Loucy (cell line): ENCODE measurements at regions not wholly inside any gene's neighbourhood (a gene's known extent, or its start where the extent isn't known, plus 50 kb on each side); places are given as distances from the start of the nearest gene placed in this dataset.
A peak's percentile ranks its signal among the peaks of the same experiment; 100 is the strongest.

ENCODE experiments used
- H2AFZ ChIP-seq: fragments of 200-600 bp; sonication (generic); 2 replicates; pipeline ENCODE4 v1.6.0; 2016; ENCODE audit warnings: antibody characterized with exemption, mild to moderate bottlenecking, low read length, moderate library complexity
- H3F3A ChIP-seq: fragments of 200-600 bp; 2 replicates; pipeline ENCODE4 v1.6.0; 2016; ENCODE audit warnings: antibody characterized with exemption, low read depth, mild to moderate bottlenecking
- H3K27me3 ChIP-seq: fragments of 200-600 bp; sonication (generic); 2 replicates; pipeline ENCODE4 v1.6.1; 2014; ENCODE audit warnings: low read length, mild to moderate bottlenecking; ENCODE audit not compliant: insufficient read depth, poor library complexity, severe bottlenecking
- H3K36me3 ChIP-seq: fragments of 200-600 bp; sonication (generic); 2 replicates; pipeline ENCODE4 v1.6.1; 2016; ENCODE audit warnings: low read length; ENCODE audit not compliant: insufficient read depth
- H3K4me1 ChIP-seq: fragments of 200-600 bp; sonication (generic); 2 replicates; pipeline ENCODE4 v1.5.1; 2014; ENCODE audit warnings: low read length, mild to moderate bottlenecking; ENCODE audit not compliant: insufficient read depth, poor library complexity, severe bottlenecking
- H3K4me2 ChIP-seq: fragments of 200-600 bp; sonication (generic); 2 replicates; pipeline ENCODE4 v1.6.0; 2014; ENCODE audit warnings: antibody characterized with exemption, low read length, low read depth, mild to moderate bottlenecking; ENCODE audit not compliant: poor library complexity, severe bottlenecking
- H3K4me3 ChIP-seq: fragments of 200-600 bp; sonication (generic); 2 replicates; pipeline ENCODE4 v1.5.1; 2014; ENCODE audit warnings: low read length, mild to moderate bottlenecking, mixed read lengths; ENCODE audit not compliant: poor library complexity, severe bottlenecking
- H3K79me2 ChIP-seq: fragments of 200-600 bp; sonication (generic); 2 replicates; pipeline ENCODE4 v1.6.1; 2014; ENCODE audit warnings: low read length; ENCODE audit not compliant: insufficient read depth
- H3K9ac ChIP-seq: fragments of 200-600 bp; sonication (generic); 2 replicates; pipeline ENCODE4 v1.6.0; 2014; ENCODE audit warnings: mild to moderate bottlenecking, low read depth, low read length, moderate library complexity; ENCODE audit not compliant: poor library complexity, severe bottlenecking
- H3K9me2 ChIP-seq: fragments of 200-600 bp; sonication (generic); replicated peaks from 2 replicates; pipeline ENCODE4 v1.6.1; 2016; ENCODE audit warnings: low read depth, low read length, mixed read lengths
- H3K9me3 ChIP-seq: fragments of 200-600 bp; sonication (generic); 2 replicates; pipeline ENCODE4 v1.6.1; 2014; ENCODE audit warnings: mild to moderate bottlenecking, antibody characterized with exemption, low read length, low read depth; ENCODE audit not compliant: insufficient read depth
- H4K20me1 ChIP-seq: fragments of 200-600 bp; sonication (generic); 2 replicates; pipeline ENCODE4 v1.6.0; 2014; ENCODE audit warnings: antibody characterized with exemption, low read length, mild to moderate bottlenecking; ENCODE audit not compliant: insufficient read depth, poor library complexity, severe bottlenecking
- CTCF ChIP-seq: fragments of 200-600 bp; sonication (generic); conservative IDR thresholded peaks from 2 replicates; pipeline ENCODE4 v1.5.1; 2014; ENCODE audit warnings: mild to moderate bottlenecking, antibody characterized with exemption, low read length
- EZH2phosphoT487 ChIP-seq: fragments of 200-600 bp; IDR thresholded peaks from 2 replicates; pipeline ENCODE4 v1.6.1; 2018; ENCODE audit warnings: antibody characterized with exemption, mild to moderate bottlenecking, moderate library complexity, borderline replicate concordance

- TF ChIP-seq CTCF (no peak), EZH2phosphoT487 (no peak)
- Histone ChIP-seq H3K9me3 (0 out of 2 replicates have a peak, but pooled peaks cover 6% of the 10 kb centered on the region), H3K4me1 (no peaks in the 10 kb centered on the region), H4K20me1 (no peaks in the 10 kb centered on the region), H3K9me2 (no peaks in the 10 kb centered on the region), H2AFZ (0 out of 2 replicates have a peak overlapping the region, but pooled peaks have one; percentile 31), H3K79me2 (no peaks in the 10 kb centered on the region), H3K9ac (no peak overlapping the region), H3F3A (no peaks in the 10 kb centered on the region), H3K36me3 (no peaks in the 10 kb centered on the region), H3K4me3 (no peak overlapping the region), H3K27me3 (no peaks in the 10 kb centered on the region), H3K4me2 (no peak overlapping the region)
Observed at GRCh38 chr2:143875295-143876233, 644.4 kb downstream of the ZEB2 start.

GRCh38 chr2:143873886-143874285 lies 646.0 kb downstream of the ZEB2 start:
- no peak overlapping the region for H3K4me3 ChIP-seq
- H3K9me3 ChIP-seq: 0 out of 2 replicates have a peak, but pooled peaks cover 8% of the 10 kb centered on the region
- H3K4me1 ChIP-seq: no peaks in the 10 kb centered on the region
- no peak overlapping the region for H3K9ac ChIP-seq
- H3K79me2 ChIP-seq: no peaks in the 10 kb centered on the region
- H3K9me2 ChIP-seq: no peaks in the 10 kb centered on the region
- H2AFZ ChIP-seq: no peak overlapping the region
- no peaks in the 10 kb centered on the region for H4K20me1 ChIP-seq
- TF ChIP-seq EZH2phosphoT487 (no peak), CTCF (no peak)
- H3K36me3 ChIP-seq: no peaks in the 10 kb centered on the region
- H3F3A ChIP-seq: no peaks in the 10 kb centered on the region
- no peak overlapping the region for H3K4me2 ChIP-seq
- H3K27me3 ChIP-seq: no peaks in the 10 kb centered on the region

GRCh38 chr2:143870696-143871095 lies 649.2 kb downstream of the ZEB2 start:
- Histone ChIP-seq H3K4me1 (no peaks in the 10 kb centered on the region), H3K4me3 (no peak overlapping the region)
- TF ChIP-seq CTCF (no peak), EZH2phosphoT487 (no peak)

More at GRCh38 chr2:143870696-143871095, 649.2 kb downstream of the ZEB2 start:
- Histone ChIP-seq H3K9ac (no peak overlapping the region), H3K4me2 (no peak overlapping the region), H2AFZ (no peak overlapping the region), H4K20me1 (no peaks in the 10 kb centered on the region), H3K79me2 (no peaks in the 10 kb centered on the region), H3K36me3 (no peaks in the 10 kb centered on the region), H3K9me2 (no peaks in the 10 kb centered on the region), H3K27me3 (no peaks in the 10 kb centered on the region), H3K9me3 (0 out of 2 replicates have a peak, but pooled peaks cover 8% of the 10 kb centered on the region), H3F3A (no peaks in the 10 kb centered on the region)
